HCT116 (cell line): ENCODE measurements at regions not wholly inside any gene's neighbourhood (a gene's known extent, or its start where the extent isn't known, plus 50 kb on each side); places are given as distances from the start of the nearest gene placed in this dataset.

Experiments
- ATAC-seq: fragments of 200-7000 bp; cut with Tn5 transposase; 2 replicates; pipeline ENCODE4 v1.9.1; 2020; ENCODE audit warnings: mild to moderate bottlenecking, moderate library complexity
- BruUV-seq: library from RNA; stranded (reverse); fragments of 400-500 nt; replicated peaks from 2 replicates; lab custom pipeline; 2021; lab: Mats Ljungman, UMichigan
- CTCF ChIA-PET: fragments of 300-600 bp; sonication (Branson Sonifier 250); formaldehyde crosslinking; loops from one replicate; lab custom pipeline; 2021; ENCODE audit warnings: antibody characterized with exemption; lab: Charles Lee
- POLR2A ChIA-PET: fragments of 300-600, 350-600 bp; sonication (Branson Sonifier 250); formaldehyde crosslinking; loops from one replicate; lab custom pipeline; 2021; ENCODE audit warnings: antibody characterized with exemption; lab: Charles Lee
- RAD21 ChIA-PET, 2 experiments: fragments of 300-600 bp; sonication (Branson Sonifier 250); formaldehyde crosslinking; loops; one replicate each; lab custom pipeline; 2023; ENCODE audit warnings: low total read pairs in 2 of 2; ENCODE audit not compliant: uncharacterized antibody in 2 of 2, unreplicated experiment in 2 of 2, low non-redundant PET in 1 of 2; lab: Charles Lee
- DNase-seq: peaks from one replicate; pipeline ENCODE4 v3.0.0-alpha.2; 2010; ENCODE audit warnings: low read depth, low spot score
- H2AFZ ChIP-seq: fragments of 200-600 bp; shearing (Covaris generic), sonication (generic); 2 replicates; pipeline ENCODE4 v1.6.1; 2017; ENCODE audit warnings: low read depth, mixed run types, mixed read lengths, antibody characterized with exemption, low read length; ENCODE audit not compliant: poor library complexity, severe bottlenecking
- H3K27ac ChIP-seq: 2 replicates; pipeline ENCODE4 v1.5.1; 2012; ENCODE audit warnings: low read depth, low read length
- H3K27me3 ChIP-seq: fragments of 200-600 bp; sonication (generic); 2 replicates; pipeline ENCODE4 v1.6.1; 2016; ENCODE audit warnings: mixed run types, low read length, mixed read lengths; ENCODE audit not compliant: insufficient read depth
- H3K36me3 ChIP-seq, 2 experiments: fragments of 200-500 bp in 1 of 2; fragments of 200-600 bp in 1 of 2; sonication (Bioruptor generic) in 1 of 2; sonication (generic) in 1 of 2; 2 replicates each; pipeline versions ENCODE4 v1.5.1 to v1.6.1; 2014 to 2016; ENCODE audit warnings: low read length in 2 of 2, inconsistent platforms in 1 of 2, mixed read lengths in 1 of 2, mixed run types in 1 of 2; ENCODE audit not compliant: insufficient read depth in 2 of 2, control insufficient read depth in 1 of 2
- H3K4me1 ChIP-seq, 2 experiments: fragments of 200-600 bp in 1 of 2; sonication (generic) in 1 of 2; 2 replicates each; pipeline versions ENCODE4 v1.5.1 to v1.6.1; 2012 to 2017; ENCODE audit warnings: low read length in 2 of 2, inconsistent platforms in 1 of 2, mild to moderate bottlenecking in 1 of 2, mixed read lengths in 1 of 2, mixed run types in 1 of 2, moderate library complexity in 1 of 2; ENCODE audit not compliant: insufficient read depth in 2 of 2, control insufficient read depth in 1 of 2
- H3K4me2 ChIP-seq: fragments of 200-600 bp; sonication (generic); 2 replicates; pipeline ENCODE4 v1.6.1; 2017; ENCODE audit warnings: mixed run types, low read length, mixed read lengths
- H3K4me3 ChIP-seq, 2 experiments: fragments of 200-600 bp in 1 of 2; sonication (generic) in 1 of 2; replicated peaks in 1 of 2; 2 replicates each; pipeline ENCODE4 v1.5.1; 2011 to 2016; ENCODE audit warnings: low read length in 2 of 2, control low read depth in 1 of 2, low read depth in 1 of 2, mild to moderate bottlenecking in 1 of 2, mixed read lengths in 1 of 2, mixed run types in 1 of 2
- H3K79me2 ChIP-seq: fragments of 200-600 bp; sonication (generic); 2 replicates; pipeline ENCODE4 v1.6.1; 2017; ENCODE audit warnings: mild to moderate bottlenecking, mixed run types, low read length, moderate library complexity, mixed read lengths; ENCODE audit not compliant: insufficient read depth
- H3K9ac ChIP-seq: fragments of 200-600 bp; sonication (generic); 2 replicates; pipeline ENCODE4 v1.6.1; 2016; ENCODE audit warnings: low read length, mixed read lengths
- H3K9me2 ChIP-seq: fragments of 200-600 bp; sonication (generic), shearing (Covaris generic); 2 replicates; pipeline ENCODE4 v1.6.1; 2017; ENCODE audit warnings: mixed run types, mild to moderate bottlenecking, moderate library complexity; ENCODE audit not compliant: insufficient read depth
- H3K9me3 ChIP-seq, 2 experiments: fragments of 200-500 bp in 1 of 2; fragments of 200-600 bp in 1 of 2; sonication (Bioruptor generic) in 1 of 2; sonication (generic) in 1 of 2; 2 replicates each; pipeline ENCODE4 v1.6.1; 2014 to 2017; ENCODE audit warnings: low read length in 2 of 2, mixed read lengths in 2 of 2, inconsistent platforms in 1 of 2, low read depth in 1 of 2, mild to moderate bottlenecking in 1 of 2, mixed run types in 1 of 2, moderate library complexity in 1 of 2; ENCODE audit not compliant: control insufficient read depth in 1 of 2, insufficient read depth in 1 of 2
- H4K20me1 ChIP-seq: fragments of 200-600 bp; sonication (generic), shearing (Covaris generic); 2 replicates; pipeline ENCODE4 v1.6.1; 2017; ENCODE audit warnings: mixed run types, mild to moderate bottlenecking, moderate library complexity; ENCODE audit not compliant: insufficient read depth
- CBX3 ChIP-seq: IDR thresholded peaks from 2 replicates; pipeline ENCODE4 v1.6.1; 2012; ENCODE audit warnings: low read depth
- CEBPB ChIP-seq: IDR thresholded peaks from 2 replicates; pipeline ENCODE4 v1.6.1; 2012; ENCODE audit warnings: low read depth
- EGR1 ChIP-seq: IDR thresholded peaks from 2 replicates; pipeline ENCODE4 v1.6.1; 2012; ENCODE audit warnings: low read depth
- ELF1 ChIP-seq: IDR thresholded peaks from 2 replicates; pipeline ENCODE4 v1.6.1; 2012; ENCODE audit warnings: low read depth, borderline replicate concordance
- EZH2 ChIP-seq: fragments of 200-600 bp; sonication (generic); IDR thresholded peaks from 2 replicates; pipeline ENCODE4 v1.6.1; 2017; ENCODE audit warnings: antibody characterized with exemption, mixed run types
- EZH2phosphoT487 ChIP-seq: fragments of 200-600 bp; IDR thresholded peaks from 2 replicates; pipeline ENCODE4 v1.6.1; 2018; ENCODE audit warnings: antibody characterized with exemption, borderline replicate concordance
- JUND ChIP-seq: IDR thresholded peaks from 2 replicates; pipeline ENCODE4 v1.6.1; 2012
- POLR2A ChIP-seq: IDR thresholded peaks from 2 replicates; pipeline ENCODE4 v1.7.0; 2011; ENCODE audit warnings: borderline replicate concordance; ENCODE audit not compliant: insufficient read depth, insufficient read length; ENCODE audit errors: extremely low read depth
- POLR2AphosphoS5 ChIP-seq: IDR thresholded peaks from 2 replicates; pipeline ENCODE4 v1.6.1; 2011; ENCODE audit warnings: mild to moderate bottlenecking, low read depth, low read length, moderate library complexity
- RAD21 ChIP-seq: IDR thresholded peaks from 2 replicates; pipeline ENCODE4 v1.6.1; 2012; ENCODE audit warnings: low read depth, mild to moderate bottlenecking
- SP1 ChIP-seq: IDR thresholded peaks from 2 replicates; pipeline ENCODE4 v1.6.1; 2012; ENCODE audit warnings: low read depth
- ZFX ChIP-seq: fragments of 450-650 bp; IDR thresholded peaks from 2 replicates; pipeline ENCODE4 v1.6.1; 2017
- intact Hi-C: fragments of 100-400 bp; cut with micrococcal nuclease; formaldehyde crosslinking; loops from 2 replicates; pipeline ENCODE4 v1.10.0; 2022
- TF ChIP-seq, protein P1 (sequence below), 3 experiments: fragments of 200-600 bp in 1 of 3; sonication (generic) in 1 of 3; IDR thresholded peaks in 2 of 3; conservative IDR thresholded peaks in 1 of 3; 2 replicates each; pipeline ENCODE4 v1.5.1; 2012 to 2017; ENCODE audit warnings: low read depth in 2 of 3, low read length in 2 of 3, antibody characterized with exemption in 1 of 3, borderline replicate concordance in 1 of 3, control low read depth in 1 of 3, mild to moderate bottlenecking in 1 of 3, mixed read lengths in 1 of 3, mixed run types in 1 of 3, moderate library complexity in 1 of 3; ENCODE audit not compliant: insufficient read depth in 1 of 3
- TF ChIP-seq, protein P2 (sequence below): IDR thresholded peaks from 2 replicates; pipeline ENCODE4 v1.6.1; 2011; ENCODE audit warnings: mild to moderate bottlenecking, low read length, moderate library complexity; ENCODE audit not compliant: insufficient replicate concordance; ENCODE audit errors: extremely low read depth

DNA sequence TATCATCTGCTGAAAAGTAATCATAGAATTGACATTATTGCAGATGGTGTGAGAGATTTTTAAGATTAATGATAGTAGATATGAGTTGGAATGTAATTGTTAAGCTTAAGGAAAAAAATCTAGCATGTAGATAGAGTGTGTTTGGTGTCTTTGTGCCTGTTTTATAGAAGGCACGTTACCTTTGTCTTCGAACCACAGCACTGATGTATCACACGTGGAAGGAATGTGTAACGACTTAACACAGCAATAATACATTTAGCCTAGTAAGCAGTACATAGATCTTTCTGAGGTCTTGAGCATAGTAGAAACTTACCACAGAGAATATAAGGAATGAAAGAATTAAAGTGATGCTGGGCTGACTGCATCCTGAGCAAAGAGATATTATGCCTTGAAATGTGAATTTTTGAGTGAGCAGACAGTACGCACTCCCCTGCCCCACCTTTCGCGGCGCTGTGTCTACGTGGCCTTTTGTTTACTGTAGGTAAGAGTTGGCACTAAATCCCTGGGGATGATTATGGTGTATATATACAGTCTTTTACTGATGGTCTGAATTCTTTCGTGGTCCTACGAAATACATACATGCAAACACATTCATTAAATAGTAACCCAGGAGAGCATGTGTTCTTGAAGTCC lies 217.6 kb upstream of the TOPAZ1 start:
- no TSS peak for BruUV-seq
- no peak overlapping the region for H2AFZ ChIP-seq
- peak; percentile 74 for ATAC-seq
- H3K4me3 ChIP-seq = no peak overlapping the region
- RAD21 ChIA-PET = no interaction called here
- no peaks in the 10 kb centered on the region for H3K36me3 ChIP-seq
- peaks cover 19% of the 10 kb centered on the region for H3K27me3 ChIP-seq
- CTCF ChIA-PET = no interaction called here
- no peak overlapping the region for H3K4me2 ChIP-seq
- TF ChIP-seq, protein P1, sequence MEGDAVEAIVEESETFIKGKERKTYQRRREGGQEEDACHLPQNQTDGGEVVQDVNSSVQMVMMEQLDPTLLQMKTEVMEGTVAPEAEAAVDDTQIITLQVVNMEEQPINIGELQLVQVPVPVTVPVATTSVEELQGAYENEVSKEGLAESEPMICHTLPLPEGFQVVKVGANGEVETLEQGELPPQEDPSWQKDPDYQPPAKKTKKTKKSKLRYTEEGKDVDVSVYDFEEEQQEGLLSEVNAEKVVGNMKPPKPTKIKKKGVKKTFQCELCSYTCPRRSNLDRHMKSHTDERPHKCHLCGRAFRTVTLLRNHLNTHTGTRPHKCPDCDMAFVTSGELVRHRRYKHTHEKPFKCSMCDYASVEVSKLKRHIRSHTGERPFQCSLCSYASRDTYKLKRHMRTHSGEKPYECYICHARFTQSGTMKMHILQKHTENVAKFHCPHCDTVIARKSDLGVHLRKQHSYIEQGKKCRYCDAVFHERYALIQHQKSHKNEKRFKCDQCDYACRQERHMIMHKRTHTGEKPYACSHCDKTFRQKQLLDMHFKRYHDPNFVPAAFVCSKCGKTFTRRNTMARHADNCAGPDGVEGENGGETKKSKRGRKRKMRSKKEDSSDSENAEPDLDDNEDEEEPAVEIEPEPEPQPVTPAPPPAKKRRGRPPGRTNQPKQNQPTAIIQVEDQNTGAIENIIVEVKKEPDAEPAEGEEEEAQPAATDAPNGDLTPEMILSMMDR (IDR thresholded peaks at IDR 0.05 in 2 of 3, conservative IDR thresholded peaks at IDR 0.05 in 1 of 3; ENCODE audit: borderline replicate concordance in 1 of 3, insufficient read depth in 1 of 3, low read depth in 2 of 3, low read length in 2 of 3) = peak in 2 of 3 experiments; percentile 37 to 43; a peak in 3 of 6 replicates
- TF ChIP-seq CBX3 = no peak
- no peak for TF ChIP-seq POLR2AphosphoS5
- TF ChIP-seq RAD21 = 0 out of 2 replicates have a peak, but pooled peaks have one; percentile 14
- TF ChIP-seq, all 23 proteins: peak for 2
- POLR2A ChIA-PET = no interaction called here
- no peaks in the 10 kb centered on the region for H3K9me2 ChIP-seq
- no peak for DNase-seq
- no peak overlapping the region for H3K27ac ChIP-seq
- H3K9me3 ChIP-seq = no peaks in the 10 kb centered on the region
- intact Hi-C loops = no loop called here
- H3K9ac ChIP-seq = no peak overlapping the region
- H3K4me1 ChIP-seq = no peaks in the 10 kb centered on the region
- H3K79me2 ChIP-seq = no peaks in the 10 kb centered on the region
- H4K20me1 ChIP-seq = no peaks in the 10 kb centered on the region

DNA sequence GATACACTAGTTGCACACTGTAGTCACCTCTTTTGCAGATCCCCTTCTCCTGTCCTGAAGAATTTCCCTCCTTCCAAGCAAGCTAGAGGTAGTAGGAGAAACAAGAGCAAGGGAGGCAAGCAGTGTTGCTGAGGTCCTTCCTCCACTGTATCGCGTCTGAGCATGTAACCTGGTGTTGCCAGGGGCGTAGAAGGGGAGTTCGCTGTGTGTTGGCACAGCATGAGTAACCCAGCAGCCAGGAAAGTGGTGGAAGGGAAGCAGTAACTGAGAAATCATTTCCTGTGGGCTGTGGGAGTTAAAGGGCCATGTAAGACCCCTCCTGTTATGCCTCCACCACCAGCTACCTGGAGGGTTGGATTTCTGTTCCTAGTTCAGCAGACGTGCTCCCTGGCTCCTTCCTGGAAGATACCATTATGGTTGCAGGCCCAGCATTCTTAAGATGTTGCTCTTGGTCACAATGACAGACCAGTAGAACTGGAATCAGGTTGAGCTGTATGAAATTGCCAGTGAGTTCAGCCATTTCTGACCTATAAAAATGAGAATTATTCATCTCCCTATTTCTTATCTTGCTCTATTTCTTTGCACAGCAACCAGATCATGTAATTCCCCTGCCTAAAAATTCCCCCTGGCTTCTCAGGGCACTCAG lies 215.3 kb upstream of the TOPAZ1 start:
- Histone ChIP-seq H4K20me1 (no peaks in the 10 kb centered on the region), H3K9ac (no peak overlapping the region)
- TF ChIP-seq ZFX (no peak), POLR2A (no peak), RAD21 (no peak), ELF1 (no peak), EZH2phosphoT487 (no peak), CEBPB (no peak), SP1 (no peak), CBX3 (no peak), EGR1 (no peak), POLR2AphosphoS5 (no peak), JUND (no peak), EZH2 (no peak)
- TF ChIP-seq, protein P2, sequence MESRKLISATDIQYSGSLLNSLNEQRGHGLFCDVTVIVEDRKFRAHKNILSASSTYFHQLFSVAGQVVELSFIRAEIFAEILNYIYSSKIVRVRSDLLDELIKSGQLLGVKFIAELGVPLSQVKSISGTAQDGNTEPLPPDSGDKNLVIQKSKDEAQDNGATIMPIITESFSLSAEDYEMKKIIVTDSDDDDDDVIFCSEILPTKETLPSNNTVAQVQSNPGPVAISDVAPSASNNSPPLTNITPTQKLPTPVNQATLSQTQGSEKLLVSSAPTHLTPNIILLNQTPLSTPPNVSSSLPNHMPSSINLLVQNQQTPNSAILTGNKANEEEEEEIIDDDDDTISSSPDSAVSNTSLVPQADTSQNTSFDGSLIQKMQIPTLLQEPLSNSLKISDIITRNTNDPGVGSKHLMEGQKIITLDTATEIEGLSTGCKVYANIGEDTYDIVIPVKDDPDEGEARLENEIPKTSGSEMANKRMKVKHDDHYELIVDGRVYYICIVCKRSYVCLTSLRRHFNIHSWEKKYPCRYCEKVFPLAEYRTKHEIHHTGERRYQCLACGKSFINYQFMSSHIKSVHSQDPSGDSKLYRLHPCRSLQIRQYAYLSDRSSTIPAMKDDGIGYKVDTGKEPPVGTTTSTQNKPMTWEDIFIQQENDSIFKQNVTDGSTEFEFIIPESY = no peak
- TF ChIP-seq, all 23 proteins: peak for 0
- ATAC-seq (no peak), DNase-seq (no peak)
- intact Hi-C loops = no loop called here
- no TSS peak for BruUV-seq
- Histone ChIP-seq H2AFZ (no peak overlapping the region), H3K4me2 (no peak overlapping the region), H3K79me2 (no peaks in the 10 kb centered on the region), H3K36me3 (no peaks in the 10 kb centered on the region), H3K9me2 (no peaks in the 10 kb centered on the region), H3K4me1 (no peaks in the 10 kb centered on the region), H3K4me3 (no peak overlapping the region), H3K27ac (no peak overlapping the region), H3K9me3 (no peaks in the 10 kb centered on the region), H3K27me3 (peaks cover 27% of the 10 kb centered on the region)
- ChIA-PET POLR2A (no interaction called here), CTCF (no interaction called here), RAD21 (no interaction called here)
